ENCODE measurements at regions not wholly inside any gene's neighbourhood (a gene's known extent, or its start where the extent isn't known, plus 50 kb on each side); places are given as distances from the start of the nearest gene placed in this dataset.

DNA sequence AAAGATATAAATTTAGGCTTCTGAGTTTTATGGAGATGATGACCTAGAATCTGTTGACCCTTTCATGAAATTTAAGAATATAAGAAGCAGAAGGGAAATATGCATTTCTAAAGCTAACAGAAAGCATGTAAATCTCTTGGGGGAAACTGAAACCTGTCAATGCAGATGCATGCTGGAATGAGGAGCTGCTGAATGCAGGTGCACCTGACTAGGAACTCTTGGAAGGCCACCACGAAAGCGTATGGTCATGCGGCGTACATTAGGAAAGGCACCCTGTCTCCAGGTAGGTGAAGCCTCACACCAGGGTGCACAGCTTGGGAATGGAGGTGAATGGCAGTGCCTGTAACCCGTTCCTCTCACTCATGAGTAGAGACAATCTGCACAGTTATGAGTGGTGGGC, 309.7 kb downstream of the SEC16B start:
- TF ChIP-seq, protein P1, sequence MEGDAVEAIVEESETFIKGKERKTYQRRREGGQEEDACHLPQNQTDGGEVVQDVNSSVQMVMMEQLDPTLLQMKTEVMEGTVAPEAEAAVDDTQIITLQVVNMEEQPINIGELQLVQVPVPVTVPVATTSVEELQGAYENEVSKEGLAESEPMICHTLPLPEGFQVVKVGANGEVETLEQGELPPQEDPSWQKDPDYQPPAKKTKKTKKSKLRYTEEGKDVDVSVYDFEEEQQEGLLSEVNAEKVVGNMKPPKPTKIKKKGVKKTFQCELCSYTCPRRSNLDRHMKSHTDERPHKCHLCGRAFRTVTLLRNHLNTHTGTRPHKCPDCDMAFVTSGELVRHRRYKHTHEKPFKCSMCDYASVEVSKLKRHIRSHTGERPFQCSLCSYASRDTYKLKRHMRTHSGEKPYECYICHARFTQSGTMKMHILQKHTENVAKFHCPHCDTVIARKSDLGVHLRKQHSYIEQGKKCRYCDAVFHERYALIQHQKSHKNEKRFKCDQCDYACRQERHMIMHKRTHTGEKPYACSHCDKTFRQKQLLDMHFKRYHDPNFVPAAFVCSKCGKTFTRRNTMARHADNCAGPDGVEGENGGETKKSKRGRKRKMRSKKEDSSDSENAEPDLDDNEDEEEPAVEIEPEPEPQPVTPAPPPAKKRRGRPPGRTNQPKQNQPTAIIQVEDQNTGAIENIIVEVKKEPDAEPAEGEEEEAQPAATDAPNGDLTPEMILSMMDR (IDR thresholded peaks at IDR 0.05; ENCODE audit: insufficient read depth, low read length, poor library complexity, severe bottlenecking) = no peak
- TF ChIP-seq EZH2phosphoT487 (conservative IDR thresholded peaks at IDR 0.05; ENCODE audit: low read length) = no peak

Measured in SU-DHL-6 (cell line).